HCT116 (cell line): ENCODE measurements at regions not wholly inside any gene's neighbourhood (a gene's known extent, or its start where the extent isn't known, plus 50 kb on each side); places are given as distances from the start of the nearest gene placed in this dataset.

ENCODE experiments used
- ATAC-seq: fragments of 200-7000 bp; cut with Tn5 transposase; 2 replicates; pipeline ENCODE4 v1.9.1; 2020; ENCODE audit warnings: mild to moderate bottlenecking, moderate library complexity
- BruUV-seq: library from RNA; stranded (reverse); fragments of 400-500 nt; replicated peaks from 2 replicates; lab custom pipeline; 2021; lab: Mats Ljungman, UMichigan
- CTCF ChIA-PET: fragments of 300-600 bp; sonication (Branson Sonifier 250); formaldehyde crosslinking; loops from one replicate; lab custom pipeline; 2021; ENCODE audit warnings: antibody characterized with exemption; lab: Charles Lee
- POLR2A ChIA-PET: fragments of 300-600, 350-600 bp; sonication (Branson Sonifier 250); formaldehyde crosslinking; loops from one replicate; lab custom pipeline; 2021; ENCODE audit warnings: antibody characterized with exemption; lab: Charles Lee
- RAD21 ChIA-PET, 2 experiments: fragments of 300-600 bp; sonication (Branson Sonifier 250); formaldehyde crosslinking; loops; one replicate each; lab custom pipeline; 2023; ENCODE audit warnings: low total read pairs in 2 of 2; ENCODE audit not compliant: uncharacterized antibody in 2 of 2, unreplicated experiment in 2 of 2, low non-redundant PET in 1 of 2; lab: Charles Lee
- DNase-seq: peaks from one replicate; pipeline ENCODE4 v3.0.0-alpha.2; 2010; ENCODE audit warnings: low read depth, low spot score
- H2AFZ ChIP-seq: fragments of 200-600 bp; shearing (Covaris generic), sonication (generic); 2 replicates; pipeline ENCODE4 v1.6.1; 2017; ENCODE audit warnings: low read depth, mixed run types, mixed read lengths, antibody characterized with exemption, low read length; ENCODE audit not compliant: poor library complexity, severe bottlenecking
- H3K27ac ChIP-seq: 2 replicates; pipeline ENCODE4 v1.5.1; 2012; ENCODE audit warnings: low read depth, low read length
- H3K27me3 ChIP-seq: fragments of 200-600 bp; sonication (generic); 2 replicates; pipeline ENCODE4 v1.6.1; 2016; ENCODE audit warnings: mixed run types, low read length, mixed read lengths; ENCODE audit not compliant: insufficient read depth
- H3K36me3 ChIP-seq, 2 experiments: fragments of 200-500 bp in 1 of 2; fragments of 200-600 bp in 1 of 2; sonication (Bioruptor generic) in 1 of 2; sonication (generic) in 1 of 2; 2 replicates each; pipeline versions ENCODE4 v1.5.1 to v1.6.1; 2014 to 2016; ENCODE audit warnings: low read length in 2 of 2, inconsistent platforms in 1 of 2, mixed read lengths in 1 of 2, mixed run types in 1 of 2; ENCODE audit not compliant: insufficient read depth in 2 of 2, control insufficient read depth in 1 of 2
- H3K4me1 ChIP-seq, 2 experiments: fragments of 200-600 bp in 1 of 2; sonication (generic) in 1 of 2; 2 replicates each; pipeline versions ENCODE4 v1.5.1 to v1.6.1; 2012 to 2017; ENCODE audit warnings: low read length in 2 of 2, inconsistent platforms in 1 of 2, mild to moderate bottlenecking in 1 of 2, mixed read lengths in 1 of 2, mixed run types in 1 of 2, moderate library complexity in 1 of 2; ENCODE audit not compliant: insufficient read depth in 2 of 2, control insufficient read depth in 1 of 2
- H3K4me2 ChIP-seq: fragments of 200-600 bp; sonication (generic); 2 replicates; pipeline ENCODE4 v1.6.1; 2017; ENCODE audit warnings: mixed run types, low read length, mixed read lengths
- H3K4me3 ChIP-seq, 2 experiments: fragments of 200-600 bp in 1 of 2; sonication (generic) in 1 of 2; replicated peaks in 1 of 2; 2 replicates each; pipeline ENCODE4 v1.5.1; 2011 to 2016; ENCODE audit warnings: low read length in 2 of 2, control low read depth in 1 of 2, low read depth in 1 of 2, mild to moderate bottlenecking in 1 of 2, mixed read lengths in 1 of 2, mixed run types in 1 of 2
- H3K79me2 ChIP-seq: fragments of 200-600 bp; sonication (generic); 2 replicates; pipeline ENCODE4 v1.6.1; 2017; ENCODE audit warnings: mild to moderate bottlenecking, mixed run types, low read length, moderate library complexity, mixed read lengths; ENCODE audit not compliant: insufficient read depth
- H3K9ac ChIP-seq: fragments of 200-600 bp; sonication (generic); 2 replicates; pipeline ENCODE4 v1.6.1; 2016; ENCODE audit warnings: low read length, mixed read lengths
- H3K9me2 ChIP-seq: fragments of 200-600 bp; sonication (generic), shearing (Covaris generic); 2 replicates; pipeline ENCODE4 v1.6.1; 2017; ENCODE audit warnings: mixed run types, mild to moderate bottlenecking, moderate library complexity; ENCODE audit not compliant: insufficient read depth
- H3K9me3 ChIP-seq, 2 experiments: fragments of 200-500 bp in 1 of 2; fragments of 200-600 bp in 1 of 2; sonication (Bioruptor generic) in 1 of 2; sonication (generic) in 1 of 2; 2 replicates each; pipeline ENCODE4 v1.6.1; 2014 to 2017; ENCODE audit warnings: low read length in 2 of 2, mixed read lengths in 2 of 2, inconsistent platforms in 1 of 2, low read depth in 1 of 2, mild to moderate bottlenecking in 1 of 2, mixed run types in 1 of 2, moderate library complexity in 1 of 2; ENCODE audit not compliant: control insufficient read depth in 1 of 2, insufficient read depth in 1 of 2
- H4K20me1 ChIP-seq: fragments of 200-600 bp; sonication (generic), shearing (Covaris generic); 2 replicates; pipeline ENCODE4 v1.6.1; 2017; ENCODE audit warnings: mixed run types, mild to moderate bottlenecking, moderate library complexity; ENCODE audit not compliant: insufficient read depth
- ELF1 ChIP-seq: IDR thresholded peaks from 2 replicates; pipeline ENCODE4 v1.6.1; 2012; ENCODE audit warnings: low read depth, borderline replicate concordance
- MAX ChIP-seq: IDR thresholded peaks from 2 replicates; pipeline ENCODE4 v1.6.1; 2012
- POLR2A ChIP-seq: IDR thresholded peaks from 2 replicates; pipeline ENCODE4 v1.7.0; 2011; ENCODE audit warnings: borderline replicate concordance; ENCODE audit not compliant: insufficient read depth, insufficient read length; ENCODE audit errors: extremely low read depth
- POLR2AphosphoS5 ChIP-seq: IDR thresholded peaks from 2 replicates; pipeline ENCODE4 v1.6.1; 2011; ENCODE audit warnings: mild to moderate bottlenecking, low read depth, low read length, moderate library complexity
- SP1 ChIP-seq: IDR thresholded peaks from 2 replicates; pipeline ENCODE4 v1.6.1; 2012; ENCODE audit warnings: low read depth
- TCF7L2 ChIP-seq: IDR thresholded peaks from 2 replicates; pipeline ENCODE4 v1.7.0; 2011; ENCODE audit warnings: borderline replicate concordance, inconsistent platforms; ENCODE audit not compliant: insufficient read depth, insufficient read length; ENCODE audit errors: extremely low read depth
- ZFX ChIP-seq: fragments of 450-650 bp; IDR thresholded peaks from 2 replicates; pipeline ENCODE4 v1.6.1; 2017
- ZNF274 ChIP-seq: fragments of 200-500 bp; sonication (Bioruptor generic); IDR thresholded peaks from 2 replicates; pipeline ENCODE4 v1.6.1; 2014; ENCODE audit warnings: mild to moderate bottlenecking, low read depth, low read length, inconsistent platforms
- intact Hi-C: fragments of 100-400 bp; cut with micrococcal nuclease; formaldehyde crosslinking; loops from 2 replicates; pipeline ENCODE4 v1.10.0; 2022

- Histone ChIP-seq H4K20me1 (no peaks in the 10 kb centered on the region), H3K4me3 (peak overlapping the region; percentile 45 to 55), H3K4me1 (peaks cover 39 to 45% of the 10 kb centered on the region in 2 experiments), H3K36me3 (0 out of 4 replicates have a peak, but pooled peaks cover 0 to 6% of the 10 kb centered on the region in 2 experiments), H3K9me2 (no peaks in the 10 kb centered on the region), H3K27ac (peak overlapping the region; percentile 82), H3K27me3 (no peaks in the 10 kb centered on the region), H3K9ac (peak overlapping the region; percentile 55), H3K79me2 (peaks cover 33% of the 10 kb centered on the region), H3K9me3 (no peaks in the 10 kb centered on the region), H3K4me2 (peak overlapping the region; percentile 80), H2AFZ (peak overlapping the region; percentile 13)
- 0 out of 2 replicates have a peak, but pooled peaks have one; percentile 25 for TF ChIP-seq ZFX
- TF ChIP-seq POLR2A, result no peak
- TF ChIP-seq POLR2AphosphoS5, result peak; percentile 42; the same call in 1 of the 2 replicates
- intact Hi-C loops, result no loop called here
- ChIA-PET CTCF (interaction anchor here (0.6 to 2.8 kb wide), 7 partner anchors 8 to 43 kb away, joined by 3 to 16 read pairs (median 4); no protein-coding TSS in a partner anchor), RAD21 (interaction anchor here (1.0 to 1.8 kb wide), 2 partner anchors 24 to 25 kb away, joined by 5 to 8 read pairs; no protein-coding TSS in a partner anchor), POLR2A (interaction anchor here (0.6 to 1.6 kb wide), 3 partner anchors 9 to 24 kb away, joined by 3 to 16 read pairs (median 4); no protein-coding TSS in a partner anchor)
- DNase-seq (peak; percentile 73), ATAC-seq (peak; percentile 28)
- TSS peak; percentile 65 for BruUV-seq
These were observed 138.9 kb downstream of the SEC14L1 start for GRCh38 chr17:77279448-77280303.

GRCh38 chr17:77280304-77281121 lies 139.7 kb downstream of the SEC14L1 start:
- peak; percentile 52 for ATAC-seq
- POLR2A ChIA-PET, result interaction anchor here (1.6 kb wide), 2 partner anchors 8 to 25 kb away, joined by 4 to 16 read pairs; no protein-coding TSS in a partner anchor
- CTCF ChIA-PET, result interaction anchor here (0.6 to 2.8 kb wide), 8 partner anchors 8 to 42 kb away, joined by 3 to 16 read pairs (median 4); no protein-coding TSS in a partner anchor
- Histone ChIP-seq H3K4me3 (peak overlapping the region; percentile 45 to 55), H3K4me1 (peaks cover 47 to 53% of the 10 kb centered on the region in 2 experiments), H3K27me3 (no peaks in the 10 kb centered on the region), H3K9me3 (no peaks in the 10 kb centered on the region), H2AFZ (no peak overlapping the region), H3K9ac (peak overlapping the region; percentile 55), H3K36me3 (0 out of 4 replicates have a peak, but pooled peaks cover 0 to 6% of the 10 kb centered on the region in 2 experiments), H3K9me2 (no peaks in the 10 kb centered on the region), H3K27ac (peak overlapping the region; percentile 82), H3K79me2 (peaks cover 40% of the 10 kb centered on the region), H3K4me2 (peak overlapping the region; percentile 80), H4K20me1 (no peaks in the 10 kb centered on the region)
- intact Hi-C loops, result no loop called here
- RAD21 ChIA-PET, result interaction anchor here (1.0 to 1.8 kb wide), 3 partner anchors 25 to 26 kb away, joined by 3 to 8 read pairs (median 5); no protein-coding TSS in a partner anchor
- DNase-seq, result peak; percentile 68
- TF ChIP-seq SP1 (no peak), MAX (no peak), ZNF274 (no peak), POLR2A (no peak), ZFX (no peak), ELF1 (no peak), TCF7L2 (no peak), POLR2AphosphoS5 (peak; percentile 48; the same call in 1 of the 2 replicates)
- BruUV-seq, result no TSS peak
